OCI-LY7 (cell line): ENCODE measurements at regions not wholly inside any gene's neighbourhood (a gene's known extent, or its start where the extent isn't known, plus 50 kb on each side); places are given as distances from the start of the nearest gene placed in this dataset.

ENCODE experiments used
- BruUV-seq: library from RNA; stranded (reverse); fragments of 400-500 nt; replicated peaks from 2 replicates; lab custom pipeline; 2021; lab: Mats Ljungman, UMichigan
- CTCF ChIA-PET: fragments of 300-600 bp; sonication (Branson Sonifier 250); formaldehyde crosslinking; loops from one replicate; lab custom pipeline; 2022; ENCODE audit warnings: antibody characterized with exemption; ENCODE audit not compliant: unreplicated experiment; lab: Charles Lee
- POLR2A ChIA-PET: fragments of 300-600 bp; sonication (Branson Sonifier 250); formaldehyde crosslinking; loops from one replicate; lab custom pipeline; 2022; ENCODE audit warnings: antibody characterized with exemption; lab: Charles Lee
- DNase-seq: peaks from one replicate; pipeline ENCODE4 v3.0.0-alpha.2; 2015; ENCODE audit warnings: low spot score
- H2AFZ ChIP-seq: fragments of 200-600 bp; sonication (generic), shearing (Covaris generic); 2 replicates; pipeline ENCODE4 v1.6.1; 2014; ENCODE audit warnings: mild to moderate bottlenecking, antibody characterized with exemption, low read length, moderate library complexity
- H3K27ac ChIP-seq: fragments of 200-600 bp; sonication (generic); 2 replicates; pipeline ENCODE4 v1.5.1; 2014; ENCODE audit warnings: mixed run types, low read depth, mild to moderate bottlenecking, moderate library complexity, low read length, inconsistent platforms; ENCODE audit not compliant: poor library complexity, severe bottlenecking
- H3K36me3 ChIP-seq: fragments of 200-600 bp; sonication (generic); 2 replicates; pipeline ENCODE4 v1.6.1; 2014; ENCODE audit warnings: mild to moderate bottlenecking, antibody characterized with exemption, low read length, moderate library complexity, mixed read lengths; ENCODE audit not compliant: insufficient read depth
- H3K4me1 ChIP-seq: fragments of 200-600 bp; sonication (generic); 2 replicates; pipeline ENCODE4 v1.5.1; 2014; ENCODE audit warnings: mild to moderate bottlenecking, low read length; ENCODE audit not compliant: insufficient read depth, poor library complexity, severe bottlenecking
- H3K4me2 ChIP-seq: fragments of 200-600 bp; sonication (generic); 2 replicates; pipeline ENCODE4 v1.6.1; 2014; ENCODE audit warnings: mild to moderate bottlenecking, low read length
- H3K4me3 ChIP-seq: fragments of 200-600 bp; sonication (generic); 2 replicates; pipeline ENCODE4 v1.5.1; 2014; ENCODE audit warnings: mild to moderate bottlenecking, low read depth, low read length; ENCODE audit not compliant: poor library complexity, severe bottlenecking
- H3K79me2 ChIP-seq: fragments of 200-600 bp; sonication (generic); 2 replicates; pipeline ENCODE4 v1.6.1; 2016; ENCODE audit warnings: low read depth, mild to moderate bottlenecking, low read length, moderate library complexity, mixed read lengths; ENCODE audit not compliant: insufficient read depth
- H3K9me2 ChIP-seq: fragments of 200-600 bp; sonication (generic); 2 replicates; pipeline ENCODE4 v1.6.1; 2016; ENCODE audit warnings: mild to moderate bottlenecking, low read length, mixed read lengths; ENCODE audit not compliant: insufficient read depth
- H3K9me3 ChIP-seq: fragments of 200-600 bp; sonication (generic); 2 replicates; pipeline ENCODE4 v1.6.1; 2014; ENCODE audit warnings: mild to moderate bottlenecking, mixed run types, low read length, mixed read lengths
- H4K20me1 ChIP-seq: fragments of 200-600 bp; sonication (generic); 2 replicates; pipeline ENCODE4 v1.6.1; 2014; ENCODE audit warnings: mild to moderate bottlenecking, antibody characterized with exemption, low read length, moderate library complexity, mixed read lengths; ENCODE audit not compliant: insufficient read depth
- EZH2phosphoT487 ChIP-seq: fragments of 200-600 bp; sonication (generic); IDR thresholded peaks from 2 replicates; pipeline ENCODE4 v1.6.1; 2018; ENCODE audit warnings: low read depth, borderline replicate concordance, mild to moderate bottlenecking, mixed run types, antibody characterized with exemption, low read length, moderate library complexity, mixed read lengths
- intact Hi-C: fragments of 100-400 bp; cut with micrococcal nuclease; formaldehyde crosslinking; loops from one replicate; pipeline ENCODE4 v1.10.0; 2022; ENCODE audit not compliant: unreplicated experiment
- TF ChIP-seq, protein P1 (sequence below): fragments of 200-600 bp; sonication (generic); conservative IDR thresholded peaks from 2 replicates; pipeline ENCODE4 v1.5.1; 2014; ENCODE audit warnings: mild to moderate bottlenecking, antibody characterized with exemption, low read length, moderate library complexity, mixed read lengths

DNA sequence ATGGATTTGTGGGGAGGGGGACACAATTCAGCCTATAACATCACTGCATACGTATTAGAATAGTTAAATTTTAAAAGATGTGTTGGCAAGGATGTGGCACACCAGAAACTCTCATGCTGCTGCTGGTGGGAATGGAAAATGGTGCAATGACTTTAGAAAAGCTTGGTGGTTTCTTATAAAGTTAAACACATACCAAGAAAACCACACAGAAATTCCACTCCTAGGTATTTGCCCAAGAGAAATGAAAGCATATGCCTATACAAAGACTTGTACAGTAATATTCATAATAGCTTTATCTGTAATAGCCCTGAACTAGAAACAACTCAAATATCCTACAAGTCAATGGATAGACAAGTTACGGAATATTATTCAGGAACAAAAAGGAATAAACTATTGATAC is 71.3 kb upstream of the PDHA1 start:
- no TSS peak for BruUV-seq
- no peak for TF ChIP-seq EZH2phosphoT487
- TF ChIP-seq, protein P1, sequence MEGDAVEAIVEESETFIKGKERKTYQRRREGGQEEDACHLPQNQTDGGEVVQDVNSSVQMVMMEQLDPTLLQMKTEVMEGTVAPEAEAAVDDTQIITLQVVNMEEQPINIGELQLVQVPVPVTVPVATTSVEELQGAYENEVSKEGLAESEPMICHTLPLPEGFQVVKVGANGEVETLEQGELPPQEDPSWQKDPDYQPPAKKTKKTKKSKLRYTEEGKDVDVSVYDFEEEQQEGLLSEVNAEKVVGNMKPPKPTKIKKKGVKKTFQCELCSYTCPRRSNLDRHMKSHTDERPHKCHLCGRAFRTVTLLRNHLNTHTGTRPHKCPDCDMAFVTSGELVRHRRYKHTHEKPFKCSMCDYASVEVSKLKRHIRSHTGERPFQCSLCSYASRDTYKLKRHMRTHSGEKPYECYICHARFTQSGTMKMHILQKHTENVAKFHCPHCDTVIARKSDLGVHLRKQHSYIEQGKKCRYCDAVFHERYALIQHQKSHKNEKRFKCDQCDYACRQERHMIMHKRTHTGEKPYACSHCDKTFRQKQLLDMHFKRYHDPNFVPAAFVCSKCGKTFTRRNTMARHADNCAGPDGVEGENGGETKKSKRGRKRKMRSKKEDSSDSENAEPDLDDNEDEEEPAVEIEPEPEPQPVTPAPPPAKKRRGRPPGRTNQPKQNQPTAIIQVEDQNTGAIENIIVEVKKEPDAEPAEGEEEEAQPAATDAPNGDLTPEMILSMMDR: no peak
- POLR2A ChIA-PET: no interaction called here

DNA sequence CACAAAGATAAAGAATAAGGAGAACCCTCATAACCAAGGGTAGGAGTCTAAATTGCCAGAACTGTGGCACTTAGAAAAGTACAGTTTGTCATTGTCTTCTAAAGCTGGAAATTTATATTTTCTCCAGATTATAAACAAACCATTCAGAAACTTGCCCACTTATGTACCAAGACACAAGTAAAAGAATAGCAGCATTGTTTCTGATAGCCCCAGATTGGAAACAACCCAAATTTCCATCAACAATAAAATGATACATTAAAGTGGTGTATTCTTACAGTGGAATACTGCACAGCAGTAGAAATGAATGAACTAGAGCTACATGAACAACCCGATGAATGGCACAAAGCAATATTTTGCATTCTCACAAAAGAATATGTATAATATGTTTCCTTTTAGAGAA is 63.1 kb upstream of the PDHA1 start:
- Histone ChIP-seq H2AFZ (no peak overlapping the region), H4K20me1 (no peaks in the 10 kb centered on the region), H3K27ac (no peak overlapping the region), H3K4me3 (no peak overlapping the region), H3K36me3 (no peaks in the 10 kb centered on the region), H3K4me1 (no peaks in the 10 kb centered on the region), H3K4me2 (no peak overlapping the region), H3K79me2 (no peaks in the 10 kb centered on the region), H3K9me3 (no peaks in the 10 kb centered on the region), H3K9me2 (no peaks in the 10 kb centered on the region)
- ChIA-PET CTCF (no interaction called here), POLR2A (no interaction called here)
- TF ChIP-seq, protein P1: no peak
- BruUV-seq: no TSS peak
- no peak for DNase-seq
- intact Hi-C loops: no loop called here

More for the DNA sequence above, 71.3 kb upstream of the PDHA1 start:
- no peaks in the 10 kb centered on the region for H3K4me1 ChIP-seq
- H3K27ac ChIP-seq: no peak overlapping the region
- H4K20me1 ChIP-seq: no peaks in the 10 kb centered on the region
- CTCF ChIA-PET: no interaction called here
- no peaks in the 10 kb centered on the region for H3K9me2 ChIP-seq
- no peak overlapping the region for H2AFZ ChIP-seq
- intact Hi-C loops: no loop called here
- no peak overlapping the region for H3K4me3 ChIP-seq
- no peaks in the 10 kb centered on the region for H3K36me3 ChIP-seq
- H3K79me2 ChIP-seq: no peaks in the 10 kb centered on the region
- H3K9me3 ChIP-seq: no peaks in the 10 kb centered on the region
- H3K4me2 ChIP-seq: no peak overlapping the region
- no peak for DNase-seq

DNA sequence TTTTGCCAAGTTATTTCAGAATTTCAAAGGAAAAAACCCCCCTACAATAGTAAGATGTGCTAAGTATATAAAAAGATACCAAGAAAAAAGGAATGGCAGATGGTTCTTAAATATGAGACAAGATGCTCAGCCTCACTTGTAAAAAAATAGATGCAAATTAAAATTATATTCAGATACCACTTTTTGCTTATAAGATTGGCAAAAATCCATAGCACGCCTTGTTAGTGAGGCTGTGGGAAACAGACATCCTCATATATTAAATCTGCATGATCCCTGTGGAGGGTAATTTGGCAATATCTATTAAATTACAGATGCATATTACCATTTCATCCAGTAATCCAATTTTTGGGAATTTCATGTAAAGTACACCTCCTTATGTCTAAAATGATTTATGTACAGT is 62.5 kb upstream of the PDHA1 start:
- Histone ChIP-seq H3K79me2 (no peaks in the 10 kb centered on the region), H3K4me1 (no peaks in the 10 kb centered on the region), H4K20me1 (no peaks in the 10 kb centered on the region), H2AFZ (no peak overlapping the region), H3K9me3 (no peaks in the 10 kb centered on the region), H3K4me3 (no peak overlapping the region), H3K9me2 (no peaks in the 10 kb centered on the region), H3K36me3 (no peaks in the 10 kb centered on the region), H3K27ac (no peak overlapping the region), H3K4me2 (no peak overlapping the region)
- TF ChIP-seq, protein P1: no peak
- TF ChIP-seq EZH2phosphoT487: no peak
- POLR2A ChIA-PET: no interaction called here
- no TSS peak for BruUV-seq
- no peak for DNase-seq
- CTCF ChIA-PET: no interaction called here
- intact Hi-C loops: no loop called here
